Upper lobe of right lung (tissue), 1 donor: ENCODE measurements at regions not wholly inside any gene's neighbourhood (a gene's known extent, or its start where the extent isn't known, plus 50 kb on each side); places are given as distances from the start of the nearest gene placed in this dataset.

Experiments used
- ATAC-seq: fragments of 200-7000 bp; cut with Tn5 transposase; one replicate; pipeline ENCODE4 v1.9.1; 2020; ENCODE audit warnings: mild to moderate bottlenecking, moderate library complexity
- DNase-seq: peaks from one replicate; pipeline ENCODE4 v3.0.0-alpha.2; 2020
- H3K27ac ChIP-seq: fragments of 200-600 bp; one replicate; pipeline ENCODE4 v1.8.0; 2022
- H3K27me3 ChIP-seq: fragments of 200-600 bp; one replicate; pipeline ENCODE4 v1.8.0; 2022; ENCODE audit warnings: mild to moderate bottlenecking
- H3K36me3 ChIP-seq: fragments of 200-600 bp; one replicate; pipeline ENCODE4 v1.8.0; 2022
- H3K4me1 ChIP-seq: fragments of 200-600 bp; one replicate; pipeline ENCODE4 v1.8.0; 2022
- H3K4me3 ChIP-seq: fragments of 200-600 bp; one replicate; pipeline ENCODE4 v1.8.0; 2022; ENCODE audit warnings: mild to moderate bottlenecking
- H3K9me3 ChIP-seq: fragments of 200-600 bp; one replicate; pipeline ENCODE4 v1.8.0; 2022
- CTCF ChIP-seq: fragments of 200-600 bp; IDR thresholded peaks from one replicate; pipeline ENCODE4 v1.8.0; 2022; ENCODE audit warnings: antibody characterized with exemption
- intact Hi-C: fragments of 100-400 bp; cut with DNase I; formaldehyde crosslinking; loops from one replicate; pipeline ENCODE4 v1.11.0; 2022
- donor health status: DM: no; HTN: yes; CAD: no; lungs with severe emphysema.

GRCh38 chr3:148087601-148088371 lies 609.9 kb upstream of the AGTR1 start:
- ATAC-seq (no peak), DNase-seq (no peak)
- no peak overlapping the region for H3K4me3 ChIP-seq
- no peaks in the 10 kb centered on the region for H3K4me1 ChIP-seq
- intact Hi-C loops, result no loop called here
- no peaks in the 10 kb centered on the region for H3K9me3 ChIP-seq
- H3K27me3 ChIP-seq, result no peaks in the 10 kb centered on the region
- H3K36me3 ChIP-seq, result no peaks in the 10 kb centered on the region
- no peak overlapping the region for H3K27ac ChIP-seq
- TF ChIP-seq CTCF, result no peak

GRCh38 chr3:148089171-148089570 lies 608.5 kb upstream of the AGTR1 start:
- Histone ChIP-seq H3K27ac (no peak overlapping the region), H3K9me3 (no peaks in the 10 kb centered on the region), H3K4me3 (no peak overlapping the region), H3K36me3 (no peaks in the 10 kb centered on the region), H3K27me3 (no peaks in the 10 kb centered on the region), H3K4me1 (no peaks in the 10 kb centered on the region)
- ATAC-seq, result no peak
- no peak for TF ChIP-seq CTCF
- no peak for DNase-seq
- intact Hi-C loops, result no loop called here

- DNase-seq (no peak), ATAC-seq (no peak)
- intact Hi-C loops, result no loop called here
- H3K9me3 ChIP-seq, result no peaks in the 10 kb centered on the region
- H3K27me3 ChIP-seq, result no peaks in the 10 kb centered on the region
- H3K4me3 ChIP-seq, result no peak overlapping the region
- no peak for TF ChIP-seq CTCF
- H3K4me1 ChIP-seq, result no peaks in the 10 kb centered on the region
- H3K36me3 ChIP-seq, result no peaks in the 10 kb centered on the region
- H3K27ac ChIP-seq, result no peak overlapping the region
Measured at GRCh38 chr3:148090156-148090555, 607.5 kb upstream of the AGTR1 start.

GRCh38 chr3:148092624-148093347 lies 604.9 kb upstream of the AGTR1 start:
- Histone ChIP-seq H3K9me3 (no peaks in the 10 kb centered on the region), H3K27me3 (no peaks in the 10 kb centered on the region), H3K36me3 (no peaks in the 10 kb centered on the region), H3K27ac (no peak overlapping the region), H3K4me1 (no peaks in the 10 kb centered on the region), H3K4me3 (no peak overlapping the region)
- no peak for TF ChIP-seq CTCF
- intact Hi-C loops, result no loop called here
- DNase-seq, result no peak
- no peak for ATAC-seq

- TF ChIP-seq CTCF, result no peak
- Histone ChIP-seq H3K9me3 (no peaks in the 10 kb centered on the region), H3K4me3 (no peak overlapping the region), H3K27me3 (no peaks in the 10 kb centered on the region), H3K36me3 (no peaks in the 10 kb centered on the region), H3K27ac (no peak overlapping the region), H3K4me1 (no peaks in the 10 kb centered on the region)
- ATAC-seq (no peak), DNase-seq (no peak)
- intact Hi-C loops, result no loop called here
Measured at GRCh38 chr3:148093753-148094152, 604.0 kb upstream of the AGTR1 start.
